Heart right ventricle (tissue), 16 donors: ENCODE measurements at regions not wholly inside any gene's neighbourhood (a gene's known extent, or its start where the extent isn't known, plus 50 kb on each side); places are given as distances from the start of the nearest gene placed in this dataset.

Experiments used
- ATAC-seq, 8 donors: fragments of 200-7000 bp; cut with Tn5 transposase; one replicate each; pipeline ENCODE4 v1.9.1; 2020; ENCODE audit warnings: mild to moderate bottlenecking in 8 of 8, moderate library complexity in 8 of 8, moderate number of reproducible peaks in 1 of 8
- DNase-seq, 2 donors: peaks; one replicate each; pipeline ENCODE4 v3.0.0-alpha.2; 2020
- H3K27ac ChIP-seq, 10 donors: fragments of 200-600 bp; sonication (generic) in 2 of 10; one replicate each; pipeline versions ENCODE4 v1.5.0 to v1.8.0; 2020 to 2022; ENCODE audit warnings: mild to moderate bottlenecking in 3 of 10
- H3K27me3 ChIP-seq, 7 donors: fragments of 200-600 bp; one replicate each; pipeline ENCODE4 v1.8.0; 2021 to 2022; ENCODE audit warnings: mild to moderate bottlenecking in 2 of 7
- H3K36me3 ChIP-seq, 9 donors: fragments of 200-600 bp; sonication (generic) in 1 of 9; one replicate each; pipeline versions ENCODE4 v1.5.0 to v1.8.0; 2020 to 2022; ENCODE audit warnings: mild to moderate bottlenecking in 2 of 9
- H3K4me1 ChIP-seq, 9 donors: fragments of 200-600 bp; sonication (generic) in 1 of 9; one replicate each; pipeline versions ENCODE4 v1.5.0 to v1.8.0; 2020 to 2022; ENCODE audit warnings: mild to moderate bottlenecking in 4 of 9
- H3K4me3 ChIP-seq, 10 donors: fragments of 200-600 bp; sonication (generic) in 2 of 10; one replicate each; pipeline versions ENCODE4 v1.5.0 to v1.8.0; 2020 to 2022; ENCODE audit warnings: mild to moderate bottlenecking in 7 of 10, moderate library complexity in 2 of 10
- H3K9me3 ChIP-seq, 11 donors: fragments of 200-600 bp in 10 of 11; sonication (generic) in 2 of 11; one replicate each; pipeline versions ENCODE4 v1.5.0 to v1.8.0; 2013 to 2022; ENCODE audit warnings: mild to moderate bottlenecking in 2 of 11, control low read depth in 1 of 11, moderate library complexity in 1 of 11
- CTCF ChIP-seq, 9 donors: fragments of 200-600 bp; sonication (generic) in 2 of 9; IDR thresholded peaks; one replicate each; pipeline versions ENCODE4 v1.5.0 to v1.8.0; 2021 to 2022; ENCODE audit warnings: antibody characterized with exemption in 9 of 9, mild to moderate bottlenecking in 5 of 9, moderate library complexity in 1 of 9
- WGBS, 2 donors: extraction: QIAGEN DNeasy Blood & Tissue Kit; methylation state at CpG; one replicate each; pipeline ENCODE4 v1.1.7; 2013; ENCODE audit warnings: inconsistent platforms in 1 of 2; 5-methylcytosine and 5-hydroxymethylcytosine counted together
- intact Hi-C, 10 donors: fragments of 100-400 bp; cut with DNase I; formaldehyde crosslinking; loops; one replicate each; pipeline versions ENCODE4 v1.11.1 to v1.14.2; 2022
- donor health status: Arrhythmogenic right ventricular cardiomyopathy.
- donor health status: ischemic (EF 13 %, LVEDD 7.1; RV severe dilation, severe dysfunction).
- donor health status: healthy with polysubstance abuse.
- donor health status: DM: no; HTN: yes; CAD: no.
- donor health status: DM: no; HTN: no; CAD: no.
- donor health status: ischemic (EF 25% LVEDD 6.9; RV normal size, moderate dysfunction).
- donor health status: ischemic (EF 25% LVEDD 5.7; RV mildly dilated, moderate dysfunction).
- donor health status: healthy.
- donor health status: DM: yes; HTN: yes; CAD: no.
- donor health status: Ischemic cardiomyopathy.
- donor health status: ischemic (EF 35%, LVEDD 5.7; RV mildly dilated, moderate dysfunction).
- donor health status: nonischemic (EF 11% LVEDD 7.7; RV severe dilation, severe dysfunction).
- donor health status: DM: yes; HTN: yes; CAD: no.
- donor health status: PGD.
- donor health status: ischemic (EF 29% LVEDD 5.4; RV normal size, mild dysfunction).
- donor health status: nonischemic (EF 23%, LVEDD 6.1; RV moderate dilation, normal function).

- Histone ChIP-seq H3K27me3 (no peaks in the 10 kb centered on the region), H3K9me3 (peaks cover 0 to 9% (median 0%) of the 10 kb centered on the region in 11 donors), H3K4me3 (no peak overlapping the region), H3K36me3 (no peaks in the 10 kb centered on the region), H3K27ac (no peak overlapping the region), H3K4me1 (no peaks in the 10 kb centered on the region)
- intact Hi-C loops = loop anchor here in 1 of 10 donors (10.0 kb wide), 1 partner anchor 1466 kb away; no protein-coding TSS in a partner anchor
- no peak for TF ChIP-seq CTCF (IDR thresholded peaks at IDR 0.05)
- ATAC-seq (no peak), DNase-seq (no peak)
- 85 to 94% methylated on average over 2 of the region's 2 CpGs for WGBS, 2 donors
These were observed 1361.8 kb upstream of the EYS start for GRCh38 chr6:67068781-67069180.

DNA sequence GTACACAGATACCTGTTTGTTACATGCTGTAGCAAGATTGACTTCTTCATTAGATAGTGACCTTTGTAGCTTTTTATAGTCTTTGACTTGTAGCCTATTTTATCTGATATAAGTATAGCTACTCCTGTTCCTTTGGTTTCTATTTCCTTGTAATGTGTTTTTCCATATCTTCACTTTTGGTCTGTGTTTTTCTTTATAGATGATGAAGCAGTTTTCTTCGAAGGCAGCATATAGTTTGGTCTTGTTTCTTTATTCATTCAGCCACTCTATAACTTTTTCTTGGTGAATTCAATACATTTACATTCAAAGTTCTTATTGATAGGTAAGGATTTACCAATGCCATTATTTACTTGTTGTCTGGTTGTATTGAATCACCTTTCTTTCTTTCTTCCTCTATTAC lies 1357.3 kb upstream of the EYS start:
- no peak for TF ChIP-seq CTCF (IDR thresholded peaks at IDR 0.05)
- H3K36me3 ChIP-seq = no peaks in the 10 kb centered on the region
- H3K4me1 ChIP-seq = no peaks in the 10 kb centered on the region
- H3K27me3 ChIP-seq = no peaks in the 10 kb centered on the region
- no peak for DNase-seq
- intact Hi-C loops = loop anchor here in 1 of 10 donors (10.0 kb wide), 1 partner anchor 1470 kb away; no protein-coding TSS in a partner anchor
- no peak overlapping the region for H3K27ac ChIP-seq
- peaks cover 0 to 32% (median 0%) of the 10 kb centered on the region in 11 donors for H3K9me3 ChIP-seq
- ATAC-seq = no peak
- WGBS, 2 donors = 78 to 93% methylated on average over 1 of the region's 1 CpG
- H3K4me3 ChIP-seq = no peak overlapping the region

GRCh38 chr6:67047996-67048395 lies 1341.0 kb upstream of the EYS start:
- WGBS, 2 donors = 47 to 55% methylated on average over 1 of the region's 1 CpG
- H3K27ac ChIP-seq = no peak overlapping the region
- ATAC-seq = no peak
- DNase-seq = no peak
- no peaks in the 10 kb centered on the region for H3K27me3 ChIP-seq
- intact Hi-C loops = no loop called here
- H3K36me3 ChIP-seq = no peaks in the 10 kb centered on the region
- peaks cover 0 to 17% (median 0%) of the 10 kb centered on the region in 11 donors for H3K9me3 ChIP-seq
- no peak for TF ChIP-seq CTCF (IDR thresholded peaks at IDR 0.05)
- no peaks in the 10 kb centered on the region for H3K4me1 ChIP-seq
- no peak overlapping the region for H3K4me3 ChIP-seq

DNA sequence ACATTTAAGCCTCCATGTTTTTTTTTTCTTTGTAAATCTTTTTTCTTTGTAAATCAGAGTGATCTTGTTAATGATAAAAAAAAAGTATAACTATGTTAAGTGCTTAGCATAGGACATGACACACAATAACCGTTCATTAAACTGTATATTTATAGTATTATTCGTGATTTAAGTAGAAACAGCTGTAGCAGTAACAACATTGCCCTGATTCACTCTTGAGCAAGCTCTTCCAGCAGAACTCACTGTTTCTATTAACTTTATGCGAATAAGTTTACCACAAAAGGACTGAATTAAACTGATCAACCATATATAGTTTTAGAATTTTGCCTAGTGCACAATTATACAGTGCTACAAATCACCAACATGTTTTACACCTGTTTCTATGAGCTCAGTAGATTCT lies 1338.0 kb upstream of the EYS start:
- 74 to 80% methylated on average over 3 of the region's 3 CpGs for WGBS, 2 donors
- Histone ChIP-seq H3K27ac (no peak overlapping the region), H3K27me3 (no peaks in the 10 kb centered on the region), H3K36me3 (no peaks in the 10 kb centered on the region), H3K9me3 (no peaks in the 10 kb centered on the region), H3K4me1 (no peaks in the 10 kb centered on the region), H3K4me3 (no peak overlapping the region)
- DNase-seq (no peak), ATAC-seq (no peak)
- no peak for TF ChIP-seq CTCF (IDR thresholded peaks at IDR 0.05)
- intact Hi-C loops = no loop called here
